Calu3 (cell line): ENCODE measurements at regions not wholly inside any gene's neighbourhood (a gene's known extent, or its start where the extent isn't known, plus 50 kb on each side); places are given as distances from the start of the nearest gene placed in this dataset.

ENCODE experiments used
- BruUV-seq: library from RNA; stranded (reverse); fragments of 400-500 nt; replicated peaks from 2 replicates; lab custom pipeline; 2021; lab: Mats Ljungman, UMichigan
- CTCF ChIA-PET: fragments of 300-600 bp; sonication (Branson Sonifier 250); formaldehyde crosslinking; loops from one replicate; lab custom pipeline; 2022; ENCODE audit warnings: antibody characterized with exemption; lab: Charles Lee
- DNase-seq: peaks from one replicate; pipeline ENCODE4 v3.0.0; 2022
- H3K27ac Mint-ChIP-seq: one replicate; pipeline ENCODE4 v1.8.0; 2022; ENCODE audit warnings: mixed read lengths; ENCODE audit not compliant: unreplicated experiment
- H3K27me3 Mint-ChIP-seq: one replicate; pipeline ENCODE4 v1.8.0; 2022; ENCODE audit warnings: mixed read lengths; ENCODE audit not compliant: unreplicated experiment
- H3K36me3 Mint-ChIP-seq: one replicate; pipeline ENCODE4 v1.8.0; 2022; ENCODE audit warnings: mild to moderate bottlenecking, moderate library complexity, mixed read lengths; ENCODE audit not compliant: insufficient read depth, unreplicated experiment
- H3K4me1 Mint-ChIP-seq: one replicate; pipeline ENCODE4 v1.8.0; 2022; ENCODE audit warnings: mild to moderate bottlenecking, low read depth, mixed read lengths; ENCODE audit not compliant: unreplicated experiment
- H3K4me3 Mint-ChIP-seq: one replicate; pipeline ENCODE4 v1.8.0; 2022; ENCODE audit warnings: mild to moderate bottlenecking, low read depth, moderate library complexity, mixed read lengths; ENCODE audit not compliant: unreplicated experiment
- H3K9me3 Mint-ChIP-seq: one replicate; pipeline ENCODE4 v1.8.0; 2022; ENCODE audit warnings: low read depth, mixed read lengths; ENCODE audit not compliant: unreplicated experiment
- CTCF ChIP-seq: fragments of 200-600 bp; IDR thresholded peaks from one replicate; pipeline ENCODE4 v1.8.0; 2022; ENCODE audit warnings: antibody characterized with exemption; ENCODE audit not compliant: unreplicated experiment
- intact Hi-C: fragments of 100-400 bp; cut with micrococcal nuclease; formaldehyde crosslinking; loops from one replicate; pipeline ENCODE4 v1.10.0; 2022; ENCODE audit not compliant: unreplicated experiment

DNA sequence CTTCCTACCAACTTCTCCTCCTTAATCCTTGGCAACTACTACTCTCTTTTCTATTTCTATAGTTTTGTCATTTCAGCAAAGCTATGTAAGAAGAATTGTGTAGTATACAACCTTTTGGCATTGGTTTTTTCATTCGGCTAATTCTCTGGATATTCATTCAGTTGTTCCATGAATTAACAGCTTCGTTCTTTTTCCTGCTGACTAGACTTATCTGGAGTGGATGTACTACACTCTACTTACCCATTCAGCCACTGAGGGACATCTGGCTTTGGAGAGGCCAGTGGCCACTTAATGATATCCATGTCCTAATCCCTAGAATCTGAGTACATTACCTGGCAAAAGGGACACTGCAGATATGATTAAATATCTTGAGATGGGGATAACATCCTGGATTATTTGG is 623.9 kb downstream of the DOK5 start:
- intact Hi-C loops: no loop called here
- Mint-ChIP-seq H3K27me3 (no peaks in the 10 kb centered on the region), H3K4me3 (no peak overlapping the region), H3K4me1 (no peaks in the 10 kb centered on the region), H3K27ac (no peak overlapping the region), H3K9me3 (peaks cover 12% of the 10 kb centered on the region), H3K36me3 (no peaks in the 10 kb centered on the region)
- no TSS peak for BruUV-seq
- DNase-seq: no peak
- no peak for TF ChIP-seq CTCF
- CTCF ChIA-PET: no interaction called here

DNA sequence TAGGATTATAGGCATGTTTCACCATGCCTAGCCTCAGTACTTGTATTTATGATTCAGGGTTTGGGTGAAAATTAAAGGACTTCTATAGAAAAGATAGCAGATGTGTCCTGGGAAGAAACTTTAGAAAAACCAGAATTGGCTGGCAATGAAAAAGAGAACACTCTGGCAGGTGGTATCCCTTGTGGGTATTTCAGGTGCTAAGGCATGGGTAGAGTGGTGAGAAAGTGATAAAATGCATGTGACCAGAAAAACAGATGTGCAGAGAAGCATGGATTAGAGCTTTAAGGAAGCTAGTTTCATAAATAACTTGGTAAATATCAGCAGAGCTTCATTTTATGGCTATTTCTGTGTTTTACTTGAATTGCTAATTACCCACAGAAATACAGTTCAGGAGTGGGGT is 622.2 kb downstream of the DOK5 start:
- intact Hi-C loops: no loop called here
- H3K4me1 Mint-ChIP-seq: no peaks in the 10 kb centered on the region
- H3K9me3 Mint-ChIP-seq: peaks cover 12% of the 10 kb centered on the region
- H3K36me3 Mint-ChIP-seq: no peaks in the 10 kb centered on the region
- CTCF ChIA-PET: no interaction called here
- no peak for TF ChIP-seq CTCF
- no peak overlapping the region for H3K4me3 Mint-ChIP-seq
- DNase-seq: no peak
- no peak overlapping the region for H3K27ac Mint-ChIP-seq
- BruUV-seq: no TSS peak
- no peaks in the 10 kb centered on the region for H3K27me3 Mint-ChIP-seq

- Mint-ChIP-seq H3K4me1 (no peaks in the 10 kb centered on the region), H3K27me3 (no peaks in the 10 kb centered on the region), H3K4me3 (no peak overlapping the region), H3K36me3 (no peaks in the 10 kb centered on the region), H3K9me3 (peaks cover 6% of the 10 kb centered on the region), H3K27ac (no peak overlapping the region)
- intact Hi-C loops: no loop called here
- TF ChIP-seq CTCF: no peak
- BruUV-seq: no TSS peak
- CTCF ChIA-PET: no interaction called here
- DNase-seq: no peak
These were observed 620.5 kb downstream of the DOK5 start for GRCh38 chr20:55095745-55096400.

DNA sequence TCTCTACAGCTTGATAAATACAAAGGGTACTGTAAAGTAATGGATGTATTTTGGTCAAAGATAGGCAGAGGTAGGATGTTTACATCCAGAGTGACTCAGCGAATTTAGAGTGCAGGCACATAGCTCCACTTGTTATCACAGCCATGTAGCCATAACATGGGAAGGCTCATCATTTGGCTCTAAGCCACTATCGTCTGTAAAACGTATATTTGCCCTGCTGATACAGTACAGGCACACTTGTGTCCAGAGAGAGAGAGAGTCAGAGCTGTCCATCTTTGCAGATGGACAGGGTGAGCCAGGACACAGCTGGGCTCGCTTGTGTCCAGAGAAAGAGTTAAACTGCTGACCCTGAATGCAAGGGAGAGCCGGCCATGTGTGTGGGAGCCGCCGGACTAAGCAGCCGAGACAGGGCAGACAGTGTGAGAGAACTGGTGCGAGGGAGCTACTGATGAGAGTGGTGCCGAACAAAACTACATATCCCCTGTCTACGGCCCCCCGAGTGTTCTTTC is 619.0 kb downstream of the DOK5 start:
- Mint-ChIP-seq H3K9me3 (peaks cover 8% of the 10 kb centered on the region), H3K27me3 (no peaks in the 10 kb centered on the region), H3K4me3 (no peak overlapping the region), H3K36me3 (no peaks in the 10 kb centered on the region), H3K4me1 (no peaks in the 10 kb centered on the region), H3K27ac (no peak overlapping the region)
- TF ChIP-seq CTCF: no peak
- intact Hi-C loops: no loop called here
- CTCF ChIA-PET: no interaction called here
- no peak for DNase-seq
- BruUV-seq: no TSS peak
